HUES64 (cell line): ENCODE measurements at regions not wholly inside any gene's neighbourhood (a gene's known extent, or its start where the extent isn't known, plus 50 kb on each side); places are given as distances from the start of the nearest gene placed in this dataset.

Experiments used
- H3K27ac ChIP-seq: 2 replicates; pipeline ENCODE4 v1.7.0; 2013; ENCODE audit warnings: low read depth, low read length, inconsistent platforms
- H3K27me3 ChIP-seq: 2 replicates; pipeline ENCODE4 v1.6.1; 2013; ENCODE audit warnings: mild to moderate bottlenecking, low read length; ENCODE audit not compliant: insufficient read depth
- H3K36me3 ChIP-seq: 2 replicates; pipeline ENCODE4 v1.6.1; 2013; ENCODE audit warnings: mild to moderate bottlenecking, low read length; ENCODE audit not compliant: insufficient read depth
- H3K4me1 ChIP-seq: 2 replicates; pipeline ENCODE4 v1.6.1; 2013; ENCODE audit warnings: mild to moderate bottlenecking, low read length, moderate library complexity; ENCODE audit not compliant: insufficient read depth
- H3K4me3 ChIP-seq: 2 replicates; pipeline ENCODE4 v1.5.1; 2013; ENCODE audit warnings: mild to moderate bottlenecking, low read length, moderate library complexity
- H3K9ac ChIP-seq: 2 replicates; pipeline ENCODE4 v1.6.1; 2013; ENCODE audit warnings: mild to moderate bottlenecking, low read depth, low read length
- H3K9me3 ChIP-seq: 2 replicates; pipeline ENCODE4 v1.6.1; 2013; ENCODE audit warnings: low read depth, low read length; ENCODE audit not compliant: insufficient read depth
- WGBS: fragments of 150-250, 120-280 bp; methylation state at CpG from one replicate; pipeline ENCODE4 v1.1.7; 2013; ENCODE audit warnings: missing lambda C conversion rate; 5-methylcytosine and 5-hydroxymethylcytosine counted together

DNA sequence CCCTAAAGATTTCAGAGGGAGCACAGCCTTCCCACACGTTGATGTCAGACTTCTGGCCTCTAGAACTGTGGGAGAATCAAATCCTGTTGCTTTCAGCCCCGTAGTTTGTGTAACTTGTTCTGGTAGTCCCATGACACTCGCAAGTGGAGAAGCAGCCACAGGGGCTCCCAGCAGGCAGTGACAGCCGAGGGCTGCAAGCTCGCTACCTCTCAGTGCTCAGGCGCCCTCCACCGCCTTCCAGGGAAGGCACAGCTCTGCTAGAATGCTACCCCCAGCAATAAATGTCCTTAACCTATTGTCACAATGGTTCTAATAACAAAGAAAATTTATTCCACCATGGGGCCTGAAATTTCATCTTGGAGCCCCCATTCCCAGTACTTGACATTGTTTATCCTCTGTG is 143.1 kb upstream of the ZNF236 start:
- H3K36me3 ChIP-seq, result no peaks in the 10 kb centered on the region
- H3K4me3 ChIP-seq, result no peak overlapping the region
- peak overlapping the region; percentile 51; the same call in 1 of the 2 replicates for H3K27ac ChIP-seq
- H3K4me1 ChIP-seq, result peaks cover 4% of the 10 kb centered on the region; the same call in 1 of the 2 replicates
- no peaks in the 10 kb centered on the region for H3K9me3 ChIP-seq
- WGBS, result 57% methylated on average over 7 of the region's 7 CpGs
- no peaks in the 10 kb centered on the region for H3K27me3 ChIP-seq
- no peak overlapping the region for H3K9ac ChIP-seq

DNA sequence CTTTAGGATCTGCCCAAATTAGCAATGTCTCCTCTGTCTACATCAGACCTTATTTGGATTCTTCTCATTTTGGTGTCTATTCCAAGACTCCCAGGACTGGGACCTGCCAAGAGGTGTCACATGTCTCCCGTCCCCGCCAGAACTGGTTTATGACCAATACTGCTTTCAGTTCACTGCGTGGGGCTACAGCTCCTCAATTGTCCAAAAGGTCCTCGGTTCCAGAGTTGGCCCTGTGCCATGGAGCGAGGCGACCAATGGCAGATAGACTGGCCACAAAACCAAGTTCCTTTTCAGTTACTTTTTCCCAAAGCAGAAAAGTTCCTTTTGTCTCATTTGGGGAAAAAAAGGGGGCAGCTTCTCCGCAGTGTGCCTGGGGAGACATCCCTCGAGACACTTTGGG is 144.1 kb upstream of the ZNF236 start:
- Histone ChIP-seq H3K4me1 (peaks cover 4% of the 10 kb centered on the region; the same call in 1 of the 2 replicates), H3K9ac (no peak overlapping the region), H3K4me3 (no peak overlapping the region), H3K36me3 (no peaks in the 10 kb centered on the region), H3K27me3 (no peaks in the 10 kb centered on the region), H3K9me3 (no peaks in the 10 kb centered on the region), H3K27ac (no peak overlapping the region)
- 95% methylated on average over 8 of the region's 8 CpGs for WGBS

DNA sequence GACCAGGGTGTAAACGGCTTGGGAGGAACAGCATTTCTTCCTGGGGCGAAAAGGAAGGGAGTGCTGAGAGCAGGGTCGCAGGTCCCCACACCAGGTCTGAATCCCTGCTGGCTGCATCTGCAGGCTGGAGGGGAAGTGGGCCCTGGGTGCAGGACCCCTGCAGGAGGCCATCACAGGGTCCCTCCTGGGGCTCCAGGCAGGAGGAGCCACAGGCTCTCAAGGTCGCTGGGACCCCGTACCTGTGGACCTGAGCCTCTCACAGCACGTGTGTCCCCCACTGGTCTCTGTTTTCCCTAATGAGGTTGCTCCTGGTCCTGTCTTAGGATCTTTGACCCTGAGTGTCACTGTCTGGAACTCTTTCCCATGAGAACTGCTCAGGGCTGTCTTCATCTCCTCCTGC is 147.8 kb upstream of the ZNF236 start:
- Histone ChIP-seq H3K27me3 (no peaks in the 10 kb centered on the region), H3K27ac (no peak overlapping the region), H3K4me1 (peaks cover 3% of the 10 kb centered on the region; the same call in 1 of the 2 replicates), H3K4me3 (no peak overlapping the region), H3K9me3 (no peaks in the 10 kb centered on the region), H3K36me3 (no peaks in the 10 kb centered on the region), H3K9ac (no peak overlapping the region)
- WGBS, result 94% methylated on average over 6 of the region's 6 CpGs

DNA sequence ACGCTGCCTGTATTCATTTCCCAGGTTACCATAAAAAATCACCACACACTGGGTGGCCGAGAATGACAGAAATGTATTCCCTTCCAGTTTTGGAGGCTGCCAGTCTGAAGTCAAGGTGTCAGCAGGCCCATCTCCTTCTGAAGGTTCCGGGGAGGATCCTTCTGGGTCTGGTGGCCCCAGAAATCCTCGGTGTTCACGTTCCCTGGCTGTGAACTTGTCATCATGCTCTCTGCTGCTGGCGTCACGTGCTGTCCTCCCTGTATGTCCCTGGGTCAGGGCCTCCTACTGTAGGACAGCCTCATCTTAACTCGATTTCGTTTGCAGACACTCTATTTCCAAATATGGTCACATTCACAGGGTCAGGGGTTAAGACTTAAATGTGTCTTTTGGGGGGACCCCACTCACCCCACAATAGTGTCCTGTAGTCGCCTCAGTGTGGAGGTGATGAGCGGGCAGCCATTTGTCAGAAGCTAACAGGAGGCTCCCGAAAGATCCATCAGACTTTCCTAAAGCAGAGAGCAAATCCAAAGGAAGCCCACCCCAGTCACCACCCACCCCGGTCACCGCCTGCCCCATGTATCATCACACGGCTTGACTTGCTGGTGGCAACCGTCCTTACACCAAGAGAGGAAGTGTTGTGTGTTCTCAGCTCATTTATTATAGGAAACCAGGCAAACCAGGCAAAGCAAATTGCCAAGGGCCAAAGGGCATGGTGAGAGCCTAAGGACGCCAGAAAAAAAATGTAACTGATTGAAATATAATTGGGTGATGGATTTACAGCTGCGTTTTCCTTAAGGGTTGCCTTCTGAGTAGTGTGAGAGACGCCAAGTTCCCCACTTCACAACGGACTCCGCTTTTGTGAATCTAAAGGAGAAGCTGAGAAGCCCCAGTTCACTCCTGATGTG is 148.8 kb upstream of the ZNF236 start:
- Histone ChIP-seq H3K9ac (no peak overlapping the region), H3K27me3 (no peaks in the 10 kb centered on the region)
- WGBS, result 91% methylated on average over 21 of the region's 21 CpGs

DNA sequence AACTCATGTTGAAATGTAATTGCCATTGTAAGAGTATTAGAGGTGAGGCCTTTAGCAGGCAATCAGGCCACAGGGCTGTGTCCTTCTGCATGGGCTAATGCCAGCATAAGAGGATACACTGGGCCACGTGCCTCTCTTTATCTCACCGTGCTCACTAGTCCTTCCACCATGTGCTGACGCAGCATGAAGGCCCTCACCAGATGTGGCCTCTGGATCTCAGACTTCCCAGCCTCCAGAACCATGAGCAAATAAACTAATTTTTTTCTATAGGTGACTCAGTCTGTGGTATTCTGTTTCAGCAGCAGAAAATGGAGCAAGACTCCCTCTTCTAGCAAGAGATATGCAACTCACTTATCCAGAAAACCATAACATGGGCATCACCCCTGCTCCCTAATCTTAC is 149.7 kb upstream of the ZNF236 start:
- H3K36me3 ChIP-seq, result no peaks in the 10 kb centered on the region
- no peaks in the 10 kb centered on the region for H3K4me1 ChIP-seq
- H3K27me3 ChIP-seq, result no peaks in the 10 kb centered on the region
- H3K9ac ChIP-seq, result no peak overlapping the region
- 83% methylated on average over 3 of the region's 3 CpGs for WGBS
- no peak overlapping the region for H3K27ac ChIP-seq
- no peak overlapping the region for H3K4me3 ChIP-seq
- no peaks in the 10 kb centered on the region for H3K9me3 ChIP-seq

More for the DNA sequence above, 148.8 kb upstream of the ZNF236 start:
- Histone ChIP-seq H3K9me3 (no peaks in the 10 kb centered on the region), H3K4me1 (no peaks in the 10 kb centered on the region), H3K27ac (no peak overlapping the region), H3K36me3 (no peaks in the 10 kb centered on the region), H3K4me3 (no peak overlapping the region)

DNA sequence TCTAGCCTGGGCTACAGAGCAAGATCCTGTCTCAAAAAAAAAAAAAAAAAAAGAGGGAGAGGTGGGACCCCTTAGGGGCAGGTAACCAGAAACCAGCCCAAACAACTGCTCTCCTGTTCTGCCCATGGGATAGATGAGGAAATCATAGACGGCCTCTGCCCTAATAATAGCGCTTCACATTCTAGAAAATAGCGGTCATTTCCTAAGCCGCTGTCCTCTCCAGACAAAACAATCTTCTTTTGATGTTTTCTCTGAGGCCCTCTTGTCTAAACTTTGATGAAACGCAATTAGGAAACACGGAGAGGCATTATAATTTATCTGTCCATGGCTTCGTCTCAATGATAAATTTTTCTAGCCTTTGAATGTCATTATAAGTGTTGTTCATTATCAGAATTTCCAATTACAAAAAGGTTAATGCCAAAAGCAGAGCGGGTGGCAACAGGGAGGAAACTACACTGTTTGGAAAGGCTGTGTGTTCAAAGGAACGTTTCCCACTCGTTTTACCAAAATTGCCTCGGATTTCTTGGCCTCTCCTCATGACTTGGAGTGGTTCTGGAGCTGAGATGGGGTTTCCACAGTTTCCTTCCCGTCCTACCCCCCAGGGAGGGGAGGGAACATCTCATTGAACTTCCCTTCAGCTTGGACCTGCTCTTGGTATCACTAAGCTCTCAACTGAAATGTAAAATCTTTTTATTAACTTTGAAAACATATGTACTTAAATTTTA is 151.6 kb upstream of the ZNF236 start:
- H3K4me3 ChIP-seq, result no peak overlapping the region
- WGBS, result 94% methylated on average over 11 of the region's 12 CpGs
- H3K9ac ChIP-seq, result no peak overlapping the region
- H3K27ac ChIP-seq, result no peak overlapping the region
- no peaks in the 10 kb centered on the region for H3K4me1 ChIP-seq
- no peaks in the 10 kb centered on the region for H3K27me3 ChIP-seq
- no peaks in the 10 kb centered on the region for H3K9me3 ChIP-seq
- no peaks in the 10 kb centered on the region for H3K36me3 ChIP-seq

DNA sequence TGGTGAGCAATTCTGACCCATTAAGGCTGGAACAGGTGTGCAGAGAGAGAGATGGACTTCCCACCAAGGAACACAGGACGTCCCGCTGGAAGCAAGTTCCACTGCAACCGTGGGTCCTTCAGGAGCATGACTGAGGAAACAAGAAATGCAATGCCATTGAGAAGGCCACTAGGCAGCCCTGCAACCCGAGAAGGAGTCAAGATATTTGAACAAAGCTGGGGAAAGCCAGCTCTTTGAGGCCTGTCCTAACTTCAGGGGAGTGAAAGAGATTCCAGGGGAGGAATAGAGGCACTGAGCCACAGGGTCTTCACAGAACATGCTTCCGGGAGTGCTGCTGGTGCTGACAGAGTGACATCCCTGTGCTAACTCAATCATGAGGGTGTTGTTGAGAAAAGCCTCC is 153.8 kb upstream of the ZNF236 start:
- no peaks in the 10 kb centered on the region for H3K4me1 ChIP-seq
- no peak overlapping the region for H3K9ac ChIP-seq
- no peaks in the 10 kb centered on the region for H3K36me3 ChIP-seq
- H3K9me3 ChIP-seq, result no peaks in the 10 kb centered on the region
- no peaks in the 10 kb centered on the region for H3K27me3 ChIP-seq
- 77% methylated on average over 5 of the region's 5 CpGs for WGBS
- no peak overlapping the region for H3K4me3 ChIP-seq
- H3K27ac ChIP-seq, result no peak overlapping the region

DNA sequence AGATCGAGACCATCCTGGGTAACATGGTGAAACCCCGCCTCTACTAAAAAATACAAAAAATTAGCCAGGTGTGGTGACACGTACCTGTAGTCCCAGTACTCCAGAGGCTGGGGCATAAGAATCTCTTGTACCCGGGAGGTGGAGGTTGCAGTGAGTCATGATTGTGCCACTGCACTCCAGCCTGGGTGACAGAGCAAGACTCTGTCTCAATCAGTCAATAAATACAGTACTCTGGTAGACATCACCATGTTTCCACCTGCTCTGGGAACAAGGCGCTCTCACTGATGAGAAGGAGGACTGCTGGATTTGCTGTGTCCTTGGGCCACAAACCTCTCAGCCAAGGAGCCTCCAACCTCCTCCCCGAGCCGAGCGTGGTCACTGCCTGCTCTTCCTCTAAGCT is 154.2 kb upstream of the ZNF236 start:
- Histone ChIP-seq H3K9ac (no peak overlapping the region), H3K4me3 (no peak overlapping the region), H3K9me3 (no peaks in the 10 kb centered on the region), H3K27me3 (no peaks in the 10 kb centered on the region), H3K4me1 (no peaks in the 10 kb centered on the region), H3K27ac (no peak overlapping the region), H3K36me3 (no peaks in the 10 kb centered on the region)
- 95% methylated on average over 8 of the region's 8 CpGs for WGBS

DNA sequence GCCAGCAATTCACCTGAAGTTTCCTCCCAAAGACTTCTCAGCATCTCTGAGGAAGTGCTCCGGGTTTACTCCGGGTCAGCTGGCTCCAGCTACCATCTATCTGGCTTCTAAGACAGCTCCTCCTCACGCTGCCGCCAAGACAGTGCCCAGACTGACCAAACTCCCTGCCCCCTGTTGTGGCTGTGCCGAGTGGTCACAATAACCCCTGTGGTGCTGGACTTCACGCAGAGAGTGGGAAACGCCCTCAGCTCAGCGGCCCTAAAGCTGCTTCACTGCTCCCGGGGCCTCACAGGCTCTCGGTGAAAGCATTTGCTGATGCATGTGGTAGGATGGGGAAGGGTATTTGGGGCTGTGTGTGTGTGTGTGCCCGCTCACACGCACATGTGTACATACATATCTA is 154.8 kb upstream of the ZNF236 start:
- 92% methylated on average over 10 of the region's 12 CpGs for WGBS

DNA sequence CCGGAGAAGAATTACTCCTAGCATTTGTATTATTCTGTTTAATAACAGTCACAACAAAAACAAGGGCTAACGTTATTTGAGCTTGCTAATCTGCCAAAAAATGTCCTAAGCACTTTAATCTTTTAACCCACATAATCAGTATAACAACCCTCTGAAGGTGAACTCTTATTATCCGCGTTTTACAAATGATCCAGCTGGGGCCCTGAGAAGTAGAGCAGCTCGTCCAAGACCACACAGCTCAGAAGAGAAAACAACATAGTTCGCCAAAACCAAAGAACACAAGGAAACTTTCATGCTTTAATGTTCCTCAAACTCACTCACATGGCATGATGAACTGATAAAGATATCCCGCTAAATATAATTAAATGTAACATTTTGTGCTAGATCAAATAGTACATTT is 159.7 kb upstream of the ZNF236 start:
- H3K36me3 ChIP-seq, result no peaks in the 10 kb centered on the region
- no peak overlapping the region for H3K4me3 ChIP-seq
- H3K27ac ChIP-seq, result no peak overlapping the region
- H3K27me3 ChIP-seq, result no peaks in the 10 kb centered on the region
- WGBS, result 76% methylated on average over 6 of the region's 7 CpGs
- no peak overlapping the region for H3K9ac ChIP-seq
- H3K4me1 ChIP-seq, result no peaks in the 10 kb centered on the region
- no peaks in the 10 kb centered on the region for H3K9me3 ChIP-seq

More for the DNA sequence above, 154.8 kb upstream of the ZNF236 start:
- no peak overlapping the region for H3K27ac ChIP-seq
- no peaks in the 10 kb centered on the region for H3K4me1 ChIP-seq
- no peak overlapping the region for H3K4me3 ChIP-seq
- H3K9me3 ChIP-seq, result no peaks in the 10 kb centered on the region
- no peaks in the 10 kb centered on the region for H3K36me3 ChIP-seq
- H3K27me3 ChIP-seq, result no peaks in the 10 kb centered on the region
- no peak overlapping the region for H3K9ac ChIP-seq

DNA sequence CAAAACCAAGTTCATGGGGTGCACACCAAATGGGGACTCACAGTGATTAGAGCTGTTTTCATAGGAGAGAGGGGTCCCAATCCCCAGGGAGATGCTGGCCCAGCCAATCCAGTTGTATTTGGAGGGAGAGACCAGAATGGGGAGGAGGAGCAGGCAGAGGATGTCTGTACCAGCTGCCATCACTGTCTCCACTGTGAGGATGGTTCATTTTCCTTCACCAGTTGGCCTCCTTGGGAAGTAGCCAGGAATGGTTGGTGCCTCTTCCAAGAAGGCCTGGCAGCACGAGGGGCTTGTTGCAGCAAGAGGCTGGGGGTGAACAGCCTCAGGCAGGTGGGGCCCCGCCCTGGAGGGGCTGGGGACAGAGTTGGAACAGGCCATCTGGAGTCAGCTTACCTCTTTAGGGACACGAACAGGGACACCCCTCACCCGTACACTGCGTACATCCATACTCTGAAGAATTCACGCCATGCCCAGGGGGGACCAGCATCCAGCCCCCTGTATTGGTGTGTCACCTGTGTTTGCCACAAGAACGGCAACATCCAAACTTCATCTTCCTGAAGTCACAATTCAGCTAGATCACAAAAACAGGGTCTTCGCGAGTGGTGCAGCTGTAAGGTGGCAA is 161.7 kb upstream of the ZNF236 start:
- Histone ChIP-seq H3K9ac (no peak overlapping the region), H3K4me1 (peaks cover 4% of the 10 kb centered on the region; the same call in 1 of the 2 replicates), H3K9me3 (no peaks in the 10 kb centered on the region), H3K36me3 (no peaks in the 10 kb centered on the region), H3K27ac (no peak overlapping the region), H3K27me3 (no peaks in the 10 kb centered on the region), H3K4me3 (no peak overlapping the region)
- 94% methylated on average over 9 of the region's 9 CpGs for WGBS
